Endodermal cell (in vitro differentiated cells): ENCODE measurements at regions not wholly inside any gene's neighbourhood (a gene's known extent, or its start where the extent isn't known, plus 50 kb on each side); places are given as distances from the start of the nearest gene placed in this dataset.

Experiments used
- DNase-seq: peaks from one replicate; pipeline ENCODE4 v3.0.0-alpha.2; 2017
- H3K27ac ChIP-seq: 2 replicates; pipeline ENCODE4 v1.5.1; 2013; ENCODE audit warnings: mild to moderate bottlenecking, low read depth, low read length, moderate library complexity
- H3K27me3 ChIP-seq: 2 replicates; pipeline ENCODE4 v1.6.1; 2013; ENCODE audit warnings: mild to moderate bottlenecking, low read length, moderate library complexity; ENCODE audit not compliant: insufficient read depth, control insufficient read depth, poor library complexity, severe bottlenecking
- H3K36me3 ChIP-seq: 2 replicates; pipeline ENCODE4 v1.7.0; 2013; ENCODE audit warnings: mild to moderate bottlenecking, low read length, moderate library complexity; ENCODE audit not compliant: control insufficient read depth, insufficient read depth
- H3K4me1 ChIP-seq: one replicate; pipeline ENCODE4 v1.7.0; 2013; ENCODE audit warnings: low read length; ENCODE audit not compliant: control insufficient read depth, insufficient read depth
- H3K4me3 ChIP-seq: 2 replicates; pipeline ENCODE4 v1.5.1; 2013; ENCODE audit warnings: mild to moderate bottlenecking, low read length, moderate library complexity
- H3K9ac ChIP-seq: 2 replicates; pipeline ENCODE4 v1.6.1; 2013; ENCODE audit warnings: mild to moderate bottlenecking, low read length, moderate library complexity; ENCODE audit not compliant: poor library complexity, severe bottlenecking; ENCODE audit errors: extremely low read depth
- H3K9me3 ChIP-seq: 2 replicates; pipeline ENCODE4 v1.6.1; 2013; ENCODE audit warnings: mild to moderate bottlenecking, low read length, moderate library complexity; ENCODE audit not compliant: control insufficient read depth
- H3K27ac Mint-ChIP-seq: 2 replicates; pipeline ENCODE4 v1.8.0; 2020; ENCODE audit warnings: mixed read lengths
- H3K27me3 Mint-ChIP-seq: 2 replicates; pipeline ENCODE4 v1.8.0; 2021; ENCODE audit warnings: mild to moderate bottlenecking, mixed read lengths; ENCODE audit not compliant: insufficient read depth
- H3K36me3 Mint-ChIP-seq: 2 replicates; pipeline ENCODE4 v1.8.0; 2020; ENCODE audit warnings: low read depth, mixed read lengths
- H3K4me1 Mint-ChIP-seq: 2 replicates; pipeline ENCODE4 v1.8.0; 2020; ENCODE audit warnings: mixed read lengths
- H3K4me3 Mint-ChIP-seq: 2 replicates; pipeline ENCODE4 v1.8.0; 2020; ENCODE audit warnings: mild to moderate bottlenecking, moderate library complexity, mixed read lengths
- H3K9me3 Mint-ChIP-seq: 2 replicates; pipeline ENCODE4 v1.8.0; 2020; ENCODE audit warnings: mild to moderate bottlenecking, mixed read lengths
- CTCF ChIP-seq: fragments of 200-600 bp; sonication (generic); conservative IDR thresholded peaks from 2 replicates; pipeline ENCODE4 v1.5.0; 2021; ENCODE audit warnings: antibody characterized with exemption, mild to moderate bottlenecking
- WGBS, 2 experiments: methylation state at CpG; one replicate each; pipeline versions ENCODE4 v1.1.5 to v1.1.7; 2013; ENCODE audit warnings: missing lambda C conversion rate in 2 of 2, mixed read lengths in 1 of 2; ENCODE audit not compliant: insufficient coverage in 1 of 2, insufficient read length in 1 of 2; 5-methylcytosine and 5-hydroxymethylcytosine counted together

- Mint-ChIP-seq H3K4me3 (no peak overlapping the region), H3K27me3 (no peaks in the 10 kb centered on the region), H3K4me1 (no peaks in the 10 kb centered on the region), H3K9me3 (no peaks in the 10 kb centered on the region), H3K36me3 (no peaks in the 10 kb centered on the region), H3K27ac (no peak overlapping the region)
- DNase-seq, result no peak
- WGBS, 2 experiments, result 84 to 100% methylated on average over 1 to 2 of the region's 2 CpGs
- Histone ChIP-seq H3K36me3 (no peaks in the 10 kb centered on the region), H3K27me3 (no peaks in the 10 kb centered on the region), H3K4me3 (no peak overlapping the region), H3K27ac (no peak overlapping the region), H3K9me3 (no peaks in the 10 kb centered on the region), H3K9ac (no peak overlapping the region), H3K4me1 (no peaks in the 10 kb centered on the region)
- TF ChIP-seq CTCF, result no peak
These were observed 107.8 kb upstream of the SPRY2 start for GRCh38 chr13:80448725-80449124.

GRCh38 chr13:80447747-80448146 is 106.8 kb upstream of the SPRY2 start:
- no peak for TF ChIP-seq CTCF
- H3K9me3 Mint-ChIP-seq, result no peaks in the 10 kb centered on the region
- no peaks in the 10 kb centered on the region for H3K9me3 ChIP-seq
- no peak overlapping the region for H3K9ac ChIP-seq
- 64 to 70% methylated on average over 2 of the region's 2 CpGs for WGBS, 2 experiments
- H3K36me3 Mint-ChIP-seq, result no peaks in the 10 kb centered on the region
- H3K27me3 Mint-ChIP-seq, result no peaks in the 10 kb centered on the region
- H3K4me1 Mint-ChIP-seq, result peaks cover 2% of the 10 kb centered on the region
- no peak overlapping the region for H3K4me3 ChIP-seq
- no peaks in the 10 kb centered on the region for H3K27me3 ChIP-seq
- no peak for DNase-seq
- no peaks in the 10 kb centered on the region for H3K36me3 ChIP-seq
- H3K4me3 Mint-ChIP-seq, result no peak overlapping the region
- no peak overlapping the region for H3K27ac ChIP-seq
- H3K27ac Mint-ChIP-seq, result no peak overlapping the region
- no peaks in the 10 kb centered on the region for H3K4me1 ChIP-seq

- 92 to 96% methylated on average over 2 to 4 of the region's 4 CpGs for WGBS, 2 experiments
- H3K9me3 Mint-ChIP-seq, result no peaks in the 10 kb centered on the region
- H3K4me3 Mint-ChIP-seq, result no peak overlapping the region
- Histone ChIP-seq H3K36me3 (no peaks in the 10 kb centered on the region), H3K9ac (no peak overlapping the region), H3K27ac (no peak overlapping the region), H3K27me3 (no peaks in the 10 kb centered on the region), H3K4me3 (no peak overlapping the region), H3K4me1 (no peaks in the 10 kb centered on the region), H3K9me3 (no peaks in the 10 kb centered on the region)
- H3K27me3 Mint-ChIP-seq, result no peaks in the 10 kb centered on the region
- no peak overlapping the region for H3K27ac Mint-ChIP-seq
- peaks cover 2% of the 10 kb centered on the region for H3K4me1 Mint-ChIP-seq
- H3K36me3 Mint-ChIP-seq, result no peaks in the 10 kb centered on the region
- DNase-seq, result no peak
- no peak for TF ChIP-seq CTCF
These were observed 103.5 kb upstream of the SPRY2 start for GRCh38 chr13:80444240-80445015.
